Right cardiac atrium (tissue), 5 donors: ENCODE measurements at regions not wholly inside any gene's neighbourhood (a gene's known extent, or its start where the extent isn't known, plus 50 kb on each side); places are given as distances from the start of the nearest gene placed in this dataset.
"Not testable (repeated sequence)": the region's sequence is repeated elsewhere in the genome, so short reads cannot be mapped to it uniquely, and the experiment has no call there.

Experiments used
- ATAC-seq, 2 donors: fragments of 200-7000 bp; cut with Tn5 transposase; one replicate each; pipeline versions ENCODE4 v1.8.0 to v1.9.1; 2020; ENCODE audit warnings: moderate library complexity in 2 of 2, mild to moderate bottlenecking in 1 of 2
- DNase-seq, 3 donors: peaks; one replicate each; pipeline ENCODE4 v3.0.0-alpha.2; 2020
- H3K27ac ChIP-seq: one replicate; pipeline ENCODE4 v1.5.1; 2013; ENCODE audit warnings: mild to moderate bottlenecking, low read length, control low read depth, moderate library complexity
- H3K27me3 ChIP-seq: one replicate; pipeline ENCODE4 v1.6.1; 2013; ENCODE audit not compliant: control insufficient read depth, insufficient read depth
- H3K4me1 ChIP-seq: one replicate; pipeline ENCODE4 v1.6.1; 2013; ENCODE audit warnings: low read length; ENCODE audit not compliant: control insufficient read depth, insufficient read depth
- H3K4me3 ChIP-seq: one replicate; pipeline ENCODE4 v1.5.1; 2013; ENCODE audit warnings: low read length, control low read depth
- H3K9me3 ChIP-seq: one replicate; pipeline ENCODE4 v1.6.1; 2013; ENCODE audit warnings: low read length; ENCODE audit not compliant: control insufficient read depth
- WGBS: extraction: QIAGEN DNeasy Blood & Tissue Kit; methylation state at CpG from one replicate; pipeline ENCODE4 v1.1.7; 2013; 5-methylcytosine and 5-hydroxymethylcytosine counted together
- intact Hi-C, 4 donors: fragments of 100-400 bp; cut with DNase I; formaldehyde crosslinking; loops; one replicate each; pipeline versions ENCODE4 v1.11.0 to v1.14.0; 2022 to 2023
- donor health status: healthy with polysubstance abuse.
- donor health status: DM: no; HTN: yes; CAD: no.
- donor health status: DM: no; HTN: no; CAD: no.
- donor health status: DM: no; HTN: yes; CAD: no; lungs with severe emphysema.
- donor health status: DM: yes; HTN: yes; CAD: no.

GRCh38 chr20:30811885-30812671 is 445.4 kb upstream of the DEFB115 start:
- H3K27ac ChIP-seq, result no peak overlapping the region
- no peak overlapping the region for H3K4me3 ChIP-seq
- no peaks in the 10 kb centered on the region for H3K4me1 ChIP-seq
- no peaks in the 10 kb centered on the region for H3K9me3 ChIP-seq
- no peaks in the 10 kb centered on the region for H3K27me3 ChIP-seq
- peak; percentile 55 to 66 for ATAC-seq
- 71% methylated on average over 34 of the region's 34 CpGs for WGBS
- intact Hi-C loops, result no loop called here
- peak; percentile 33 to 75 (median 70) for DNase-seq

- 74% methylated on average over 27 of the region's 27 CpGs for WGBS
- Histone ChIP-seq H3K27me3 (no peaks in the 10 kb centered on the region), H3K27ac (no peak overlapping the region), H3K9me3 (no peaks in the 10 kb centered on the region), H3K4me3 (no peak overlapping the region), H3K4me1 (no peaks in the 10 kb centered on the region)
- intact Hi-C loops, result no loop called here
- no peak for ATAC-seq
- peak in 1 of 3 donors; percentile 42 for DNase-seq
Measured at GRCh38 chr20:30812739-30813411, 444.6 kb upstream of the DEFB115 start.

- ATAC-seq (peak; percentile 51 to 66), DNase-seq (peak; percentile 19 to 80 (median 61))
- H3K27ac ChIP-seq, H3K4me3 ChIP-seq, H3K27me3 ChIP-seq, H3K9me3 ChIP-seq, H3K4me1 ChIP-seq, intact Hi-C loops: not testable (repeated sequence)
- 82% methylated on average over 53 of the region's 53 CpGs for WGBS
Measured at GRCh38 chr20:30813412-30814311, 443.8 kb upstream of the DEFB115 start.

GRCh38 chr20:30814312-30814639 is 443.2 kb upstream of the DEFB115 start:
- H3K4me1 ChIP-seq, H3K4me3 ChIP-seq, H3K9me3 ChIP-seq, H3K27me3 ChIP-seq, H3K27ac ChIP-seq, intact Hi-C loops: not testable (repeated sequence)
- WGBS, result 79% methylated on average over 24 of the region's 24 CpGs
- DNase-seq, result peak in 2 of 3 donors; percentile 54 to 65
- ATAC-seq, result peak; percentile 44 to 75

- DNase-seq, result peak in 2 of 3 donors; percentile 40 to 75
- H3K4me1 ChIP-seq, H3K27me3 ChIP-seq, H3K9me3 ChIP-seq, H3K27ac ChIP-seq, intact Hi-C loops, H3K4me3 ChIP-seq: not testable (repeated sequence)
- 75% methylated on average over 13 of the region's 13 CpGs for WGBS
- peak; percentile 47 to 51 for ATAC-seq
Measured at GRCh38 chr20:30815027-30815576, 442.4 kb upstream of the DEFB115 start.

- Histone ChIP-seq H3K4me3 (no peak overlapping the region), H3K4me1 (no peaks in the 10 kb centered on the region), H3K27me3 (no peaks in the 10 kb centered on the region), H3K9me3 (no peaks in the 10 kb centered on the region), H3K27ac (no peak overlapping the region)
- DNase-seq, result peak in 2 of 3 donors; percentile 33 to 64
- intact Hi-C loops, result no loop called here
- ATAC-seq, result peak; percentile 38 to 48
- WGBS, result 78% methylated on average over 38 of the region's 38 CpGs
Measured at GRCh38 chr20:30815577-30816181, 441.8 kb upstream of the DEFB115 start.

- no peak overlapping the region for H3K4me3 ChIP-seq
- no peaks in the 10 kb centered on the region for H3K9me3 ChIP-seq
- intact Hi-C loops, result no loop called here
- DNase-seq (peak; percentile 30 to 77 (median 70)), ATAC-seq (peak; percentile 30 to 54)
- 72% methylated on average over 44 of the region's 44 CpGs for WGBS
- H3K27ac ChIP-seq, result no peak overlapping the region
- no peaks in the 10 kb centered on the region for H3K27me3 ChIP-seq
- H3K4me1 ChIP-seq, result no peaks in the 10 kb centered on the region
Measured at GRCh38 chr20:30816182-30816645, 441.2 kb upstream of the DEFB115 start.

GRCh38 chr20:30821615-30822014 is 435.8 kb upstream of the DEFB115 start:
- DNase-seq, intact Hi-C loops, H3K4me3 ChIP-seq, H3K4me1 ChIP-seq, H3K27ac ChIP-seq, H3K27me3 ChIP-seq, ATAC-seq, H3K9me3 ChIP-seq: not testable (repeated sequence)
- 75% methylated on average over 1 of the region's 1 CpG for whole genome bisulfite sequencing

GRCh38 chr20:30824666-30825065 is 432.8 kb upstream of the DEFB115 start:
- H3K27ac ChIP-seq, H3K9me3 ChIP-seq, H3K27me3 ChIP-seq, intact Hi-C loops, H3K4me3 ChIP-seq, H3K4me1 ChIP-seq, DNase-seq, ATAC-seq: not testable (repeated sequence)
- WGBS, result 73% methylated on average over 7 of the region's 7 CpGs

GRCh38 chr20:30845923-30846322 is 411.5 kb upstream of the DEFB115 start:
- WGBS, result 70% methylated on average over 5 of the region's 5 CpGs
- intact Hi-C loops, DNase-seq, H3K4me1 ChIP-seq, H3K27me3 ChIP-seq, H3K27ac ChIP-seq, ATAC-seq, H3K9me3 ChIP-seq, H3K4me3 ChIP-seq: not testable (repeated sequence)
